ENCODE measurements at regions not wholly inside any gene's neighbourhood (a gene's known extent, or its start where the extent isn't known, plus 50 kb on each side); places are given as distances from the start of the nearest gene placed in this dataset.
A peak's percentile ranks its signal among the peaks of the same experiment; 100 is the strongest.
"Not testable (repeated sequence)": the region's sequence is repeated elsewhere in the genome, so short reads cannot be mapped to it uniquely, and the experiment has no call there.

DNA sequence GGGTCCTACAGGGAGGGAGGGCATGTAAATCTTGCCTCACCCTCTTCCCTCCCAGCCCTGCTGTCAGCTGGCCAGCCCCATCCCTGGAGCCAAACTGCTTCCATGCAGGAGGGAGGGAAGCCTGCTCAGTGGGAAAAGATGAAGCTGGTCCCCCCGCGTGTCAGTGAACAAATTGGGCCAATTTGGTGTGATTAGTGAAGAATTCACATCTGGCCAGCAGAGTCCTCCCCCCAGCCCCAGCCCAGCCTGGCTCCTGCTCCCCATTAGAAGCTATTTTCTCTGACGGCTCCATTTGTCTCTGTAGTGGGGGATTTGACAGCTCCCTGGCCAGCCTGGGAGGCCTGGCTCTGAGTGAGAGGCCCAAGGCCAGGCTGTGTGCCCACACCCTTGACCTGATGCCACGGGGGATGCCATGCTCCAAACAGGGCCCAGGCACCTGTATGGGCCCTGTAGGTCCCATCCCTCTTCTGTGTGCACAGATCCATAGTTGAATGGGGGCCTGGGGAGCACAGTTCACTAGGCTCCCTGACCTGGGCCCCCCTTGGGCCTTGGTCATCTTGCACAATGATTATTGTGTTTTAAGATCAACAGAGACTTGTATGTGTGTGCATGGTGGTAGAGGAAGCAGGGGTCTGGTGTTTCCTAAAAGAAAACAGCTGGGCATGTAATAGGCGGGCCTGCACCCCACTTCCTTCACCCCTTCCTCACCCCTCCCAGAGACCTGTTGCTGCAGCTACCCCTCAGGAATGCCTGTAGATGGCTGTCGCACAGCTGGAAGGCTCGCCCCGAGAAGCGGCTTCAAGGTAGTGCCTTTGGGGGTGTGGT lies 50.7 kb upstream of the TAC4 start:
- Histone ChIP-seq H2BK120ac (ENCODE audit: insufficient read depth, low read length, poor library complexity) (peak overlapping the region; percentile 69), H4K8ac (ENCODE audit: low read depth, low read length) (no peak overlapping the region), H4K91ac (ENCODE audit: low read depth, low read length) (peak overlapping the region; percentile 83), H3K18ac (ENCODE audit: low read length) (peak overlapping the region; percentile 18), H3K79me1 (ENCODE audit: low read length) (peaks cover 48% of the 10 kb centered on the region), H3K36me3 (ENCODE audit: control insufficient read depth in 1 of 2, insufficient read depth in 2 of 2, low read length in 2 of 2) (no peaks in the 10 kb centered on the region), H2AK5ac (ENCODE audit: low read length) (peak overlapping the region; percentile 48), H3K14ac (ENCODE audit: low read length) (peak overlapping the region; percentile 36), H3K4me1 (ENCODE audit: control insufficient read depth in 1 of 2, insufficient read depth in 2 of 2, low read length in 2 of 2) (peaks cover 33 to 46% of the 10 kb centered on the region in 2 experiments), H3K9me3 (ENCODE audit: insufficient read depth, low read depth, low read length) (no peaks in the 10 kb centered on the region), H3K4me2 (ENCODE audit: low read length) (no peak overlapping the region), H3K9ac (ENCODE audit: low read length) (no peak overlapping the region), H3K27me3 (ENCODE audit: insufficient read depth, low read length) (no peaks in the 10 kb centered on the region), H4K12ac (ENCODE audit: low read depth, low read length) (no peak overlapping the region), H2BK12ac (ENCODE audit: low read length) (peak overlapping the region; percentile 68), H3K27ac (ENCODE audit: low read depth, low read length) (no peak overlapping the region), H2AFZ (ENCODE audit: insufficient read depth, low read length, poor library complexity) (no peak overlapping the region), H3K4me3 (ENCODE audit: low read depth, low read length) (no peak overlapping the region), H2BK5ac (ENCODE audit: low read depth, low read length, poor library complexity) (peak overlapping the region; percentile 18), H3K23ac (ENCODE audit: low read length) (no peak overlapping the region), H3K4ac (ENCODE audit: low read depth, low read length) (no peak overlapping the region), H3K79me2 (ENCODE audit: control insufficient read depth, insufficient read depth, low read length, poor library complexity) (peaks cover 5% of the 10 kb centered on the region)
- no CpG with 5 or more reads among the region's 9 CpGs for WGBS (ENCODE audit: extremely low coverage, insufficient coverage, insufficient read length)
- DNase-seq = no peak

DNA sequence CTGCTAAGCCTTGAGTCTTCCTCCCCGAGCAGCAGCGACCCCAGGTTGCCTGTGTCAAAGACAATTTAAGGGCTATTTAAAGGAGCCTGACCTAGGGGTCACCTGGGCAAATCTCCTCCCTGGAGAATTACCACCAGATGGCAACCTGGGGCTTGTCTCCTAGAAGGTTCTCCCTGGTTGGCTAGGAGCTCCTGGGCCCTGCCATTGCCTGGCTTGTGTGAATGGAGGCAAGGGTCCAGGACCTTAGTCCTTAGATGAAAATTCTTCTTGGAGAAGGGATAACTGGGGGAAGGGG lies 51.3 kb upstream of the TAC4 start:
- DNase-seq = peak; percentile 59 to 65

DNA sequence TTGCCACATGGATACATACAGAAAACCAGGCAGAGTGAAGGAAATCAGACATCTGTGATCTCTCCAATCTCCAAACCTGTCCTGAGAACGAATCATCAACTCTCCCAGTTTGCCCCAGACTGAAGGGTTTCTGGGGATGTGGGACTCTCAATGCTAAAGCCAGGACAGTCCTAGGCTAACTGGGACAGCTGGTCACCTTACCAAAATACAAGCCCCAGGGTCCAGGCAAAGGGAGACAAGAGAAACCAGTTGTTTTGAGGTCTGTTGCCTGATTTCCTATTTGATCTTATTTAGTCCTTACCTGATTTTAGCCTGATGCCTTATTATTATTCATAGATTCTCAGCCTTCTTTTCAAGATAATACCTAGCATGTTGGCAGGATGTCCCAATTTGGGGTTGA lies 51.7 kb upstream of the TAC4 start:
- Histone ChIP-seq H4K91ac (ENCODE audit: low read depth, low read length) (peak overlapping the region; percentile 83), H3K4ac (ENCODE audit: low read depth, low read length) (no peak overlapping the region), H2BK5ac (ENCODE audit: low read depth, low read length, poor library complexity) (peak overlapping the region; percentile 49), H4K12ac (ENCODE audit: low read depth, low read length) (no peak overlapping the region), H2BK120ac (ENCODE audit: insufficient read depth, low read length, poor library complexity) (peak overlapping the region; percentile 37), H3K27ac (ENCODE audit: low read depth, low read length) (no peak overlapping the region), H3K9me3 (ENCODE audit: insufficient read depth, low read depth, low read length) (no peaks in the 10 kb centered on the region), H3K9ac (ENCODE audit: low read length) (no peak overlapping the region), H3K4me3 (ENCODE audit: low read depth, low read length) (no peak overlapping the region), H2AFZ (ENCODE audit: insufficient read depth, low read length, poor library complexity) (no peak overlapping the region), H3K14ac (ENCODE audit: low read length) (peak overlapping the region; percentile 67), H3K23ac (ENCODE audit: low read length) (no peak overlapping the region), H3K4me2 (ENCODE audit: low read length) (no peak overlapping the region), H2BK12ac (ENCODE audit: low read length) (peak overlapping the region; percentile 68), H4K8ac (ENCODE audit: low read depth, low read length) (no peak overlapping the region), H3K79me1 (ENCODE audit: low read length) (peaks cover 44% of the 10 kb centered on the region), H3K4me1 (ENCODE audit: control insufficient read depth in 1 of 2, insufficient read depth in 2 of 2, low read length in 2 of 2) (peaks cover 33 to 48% of the 10 kb centered on the region in 2 experiments), H2AK5ac (ENCODE audit: low read length) (no peak overlapping the region), H3K18ac (ENCODE audit: low read length) (no peak overlapping the region), H3K27me3 (ENCODE audit: insufficient read depth, low read length) (peaks cover 2% of the 10 kb centered on the region), H3K36me3 (ENCODE audit: control insufficient read depth in 1 of 2, insufficient read depth in 2 of 2, low read length in 2 of 2) (no peaks in the 10 kb centered on the region), H3K79me2 (ENCODE audit: control insufficient read depth, insufficient read depth, low read length, poor library complexity) (peaks cover 5% of the 10 kb centered on the region)
- DNase-seq = no peak
- no CpG with 5 or more reads among the region's 1 CpG for WGBS (ENCODE audit: extremely low coverage, insufficient coverage, insufficient read length)

More for the DNA sequence above, 51.3 kb upstream of the TAC4 start:
- Histone ChIP-seq H3K18ac (ENCODE audit: low read length) (peak overlapping the region; percentile 18), H3K4ac (ENCODE audit: low read depth, low read length) (no peak overlapping the region), H3K14ac (ENCODE audit: low read length) (peak overlapping the region; percentile 67), H4K91ac (ENCODE audit: low read depth, low read length) (peak overlapping the region; percentile 83), H2AK5ac (ENCODE audit: low read length) (no peak overlapping the region), H3K4me1 (ENCODE audit: control insufficient read depth in 1 of 2, insufficient read depth in 2 of 2, low read length in 2 of 2) (peaks cover 33 to 48% of the 10 kb centered on the region in 2 experiments), H4K8ac (ENCODE audit: low read depth, low read length) (no peak overlapping the region), H2BK5ac (ENCODE audit: low read depth, low read length, poor library complexity) (peak overlapping the region; percentile 49), H3K4me2 (ENCODE audit: low read length) (no peak overlapping the region), H3K4me3 (ENCODE audit: low read depth, low read length) (no peak overlapping the region), H4K12ac (ENCODE audit: low read depth, low read length) (no peak overlapping the region), H3K36me3 (ENCODE audit: control insufficient read depth in 1 of 2, insufficient read depth in 2 of 2, low read length in 2 of 2) (no peaks in the 10 kb centered on the region), H2AFZ (ENCODE audit: insufficient read depth, low read length, poor library complexity) (no peak overlapping the region), H3K23ac (ENCODE audit: low read length) (no peak overlapping the region), H3K27ac (ENCODE audit: low read depth, low read length) (no peak overlapping the region), H2BK120ac (ENCODE audit: insufficient read depth, low read length, poor library complexity) (peak overlapping the region; percentile 69), H2BK12ac (ENCODE audit: low read length) (peak overlapping the region; percentile 68), H3K79me2 (ENCODE audit: control insufficient read depth, insufficient read depth, low read length, poor library complexity) (peaks cover 5% of the 10 kb centered on the region), H3K9me3 (ENCODE audit: insufficient read depth, low read depth, low read length) (no peaks in the 10 kb centered on the region), H3K79me1 (ENCODE audit: low read length) (peaks cover 46% of the 10 kb centered on the region), H3K27me3 (ENCODE audit: insufficient read depth, low read length) (peaks cover 2% of the 10 kb centered on the region), H3K9ac (ENCODE audit: low read length) (no peak overlapping the region)
- WGBS (ENCODE audit: extremely low coverage, insufficient coverage, insufficient read length) = no CpG with 5 or more reads among the region's 2 CpGs

DNA sequence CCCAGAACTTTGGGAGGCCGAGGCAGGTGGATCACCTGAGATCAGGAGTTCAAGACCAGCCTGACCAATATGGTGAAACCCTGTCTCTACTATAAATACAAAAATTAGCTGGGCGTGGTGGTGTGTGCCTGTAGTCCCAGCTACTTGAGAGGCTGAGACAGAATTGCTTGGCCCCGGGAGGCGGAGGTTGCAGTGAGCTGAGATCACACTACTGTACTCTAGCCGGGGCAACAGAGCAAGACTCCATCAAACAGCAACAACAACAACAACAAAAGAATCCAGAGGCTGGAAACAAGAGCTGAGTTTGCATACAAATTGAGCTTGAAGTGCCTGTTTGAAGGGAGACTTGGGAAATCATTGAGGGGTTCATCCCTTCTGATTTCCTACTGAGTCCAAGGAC lies 52.9 kb upstream of the TAC4 start:
- WGBS (ENCODE audit: extremely low coverage, insufficient coverage, insufficient read length) = no CpG with 5 or more reads among the region's 5 CpGs
- not testable (repeated sequence) for H3K27ac ChIP-seq (ENCODE audit: low read depth, low read length)

More for the DNA sequence above, 52.9 kb upstream of the TAC4 start:
- H3K36me3 ChIP-seq (ENCODE audit: control insufficient read depth in 1 of 2, insufficient read depth in 2 of 2, low read length in 2 of 2); H3K4me2 ChIP-seq (ENCODE audit: low read length); H2AFZ ChIP-seq (ENCODE audit: insufficient read depth, low read length, poor library complexity); H3K9me3 ChIP-seq (ENCODE audit: insufficient read depth, low read depth, low read length); H4K12ac ChIP-seq (ENCODE audit: low read depth, low read length); H3K4me3 ChIP-seq (ENCODE audit: low read depth, low read length); H3K9ac ChIP-seq (ENCODE audit: low read length); H3K79me2 ChIP-seq (ENCODE audit: control insufficient read depth, insufficient read depth, low read length, poor library complexity); H3K23ac ChIP-seq (ENCODE audit: low read length); DNase-seq; H3K27me3 ChIP-seq (ENCODE audit: insufficient read depth, low read length); H3K4ac ChIP-seq (ENCODE audit: low read depth, low read length): not testable (repeated sequence)
- peak overlapping the region; percentile 72 for H2BK120ac ChIP-seq (ENCODE audit: insufficient read depth, low read length, poor library complexity)
- peaks cover 39% of the 10 kb centered on the region for H3K79me1 ChIP-seq (ENCODE audit: low read length)
- H2BK5ac ChIP-seq (ENCODE audit: low read depth, low read length, poor library complexity) = peak overlapping the region; percentile 52
- H4K8ac ChIP-seq (ENCODE audit: low read depth, low read length) = peak overlapping the region; percentile 21
- H3K18ac ChIP-seq (ENCODE audit: low read length) = peak overlapping the region; percentile 14
- H2AK5ac ChIP-seq (ENCODE audit: low read length) = peak overlapping the region; percentile 45
- H3K14ac ChIP-seq (ENCODE audit: low read length) = peak overlapping the region; percentile 44
- peaks cover 30 to 48% of the 10 kb centered on the region in 2 experiments for H3K4me1 ChIP-seq (ENCODE audit: control insufficient read depth in 1 of 2, insufficient read depth in 2 of 2, low read length in 2 of 2)
- peak overlapping the region; percentile 81 for H2BK12ac ChIP-seq (ENCODE audit: low read length)
- peak overlapping the region; percentile 80 for H4K91ac ChIP-seq (ENCODE audit: low read depth, low read length)

Data from trophoblast cell (in vitro differentiated cells and primary cell).